Prostate gland (tissue), 2 donors: ENCODE measurements at regions not wholly inside any gene's neighbourhood (a gene's known extent, or its start where the extent isn't known, plus 50 kb on each side); places are given as distances from the start of the nearest gene placed in this dataset.

Experiments
- CTCF ChIP-seq, 4 experiments: fragments of 200-600 bp in 2 of 4; fragments of 450-650 bp in 2 of 4; sonication (generic) in 2 of 4; IDR thresholded peaks; 1 replicate in 3 of 4; 2 replicates in 1 of 4; pipeline ENCODE4 v1.5.1; 2016 to 2019; ENCODE audit warnings: antibody characterized with exemption in 4 of 4, mild to moderate bottlenecking in 2 of 4, moderate library complexity in 2 of 4
- POLR2A ChIP-seq: fragments of 450-650 bp; IDR thresholded peaks from one replicate; pipeline ENCODE4 v1.6.1; 2016; ENCODE audit warnings: antibody characterized with exemption, mild to moderate bottlenecking
- POLR2AphosphoS5 ChIP-seq: sonication (generic); formaldehyde crosslinking; IDR thresholded peaks from one replicate; pipeline ENCODE4 v1.6.1; 2017; ENCODE audit warnings: antibody characterized with exemption

GRCh38 chr5:122656577-122656976, 118.3 kb upstream of the SNX2 start:
- TF ChIP-seq CTCF (IDR thresholded peaks at IDR 0.05) = no peak
- TF ChIP-seq POLR2A = no peak
- no peak for TF ChIP-seq POLR2AphosphoS5
